ENCODE measurements at regions not wholly inside any gene's neighbourhood (a gene's known extent, or its start where the extent isn't known, plus 50 kb on each side); places are given as distances from the start of the nearest gene placed in this dataset.
"Not testable (repeated sequence)": the region's sequence is repeated elsewhere in the genome, so short reads cannot be mapped to it uniquely, and the experiment has no call there.

DNA sequence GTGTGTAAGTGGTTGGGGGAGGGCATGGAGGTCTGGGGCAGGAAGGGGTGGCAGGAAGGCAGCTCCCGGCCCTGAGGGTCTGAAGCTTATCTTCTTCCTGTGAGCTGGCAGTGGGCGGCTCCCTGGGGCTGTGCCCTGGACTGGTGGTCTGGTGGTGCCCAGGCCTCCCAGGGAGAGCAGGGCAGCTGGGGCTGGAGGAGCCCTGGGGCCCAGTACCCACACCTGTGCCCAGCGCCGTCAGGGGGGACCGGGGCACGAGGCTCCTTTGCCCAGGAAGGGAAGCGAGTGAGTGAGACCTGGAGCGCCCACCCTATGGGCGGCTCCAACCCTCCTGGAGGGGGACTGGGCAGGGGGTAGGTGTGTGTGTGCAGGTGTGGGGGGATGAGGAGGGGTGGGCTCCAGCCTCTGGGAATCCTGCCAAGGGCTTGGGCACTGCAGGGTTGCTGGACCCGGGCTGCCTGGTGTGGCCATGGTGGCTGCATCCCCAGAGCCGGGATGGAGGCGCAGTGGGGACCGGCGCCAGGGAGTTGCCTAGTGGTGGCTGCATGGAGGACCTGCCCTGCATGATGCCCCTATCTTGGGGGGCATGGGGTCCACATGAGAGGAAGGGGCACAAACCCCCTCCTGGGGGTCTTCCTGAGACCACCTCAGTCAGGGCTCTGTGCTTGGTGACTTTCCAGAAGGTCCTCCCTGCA is 353.6 kb downstream of the TMEM121 start:
- TF ChIP-seq, protein P1, sequence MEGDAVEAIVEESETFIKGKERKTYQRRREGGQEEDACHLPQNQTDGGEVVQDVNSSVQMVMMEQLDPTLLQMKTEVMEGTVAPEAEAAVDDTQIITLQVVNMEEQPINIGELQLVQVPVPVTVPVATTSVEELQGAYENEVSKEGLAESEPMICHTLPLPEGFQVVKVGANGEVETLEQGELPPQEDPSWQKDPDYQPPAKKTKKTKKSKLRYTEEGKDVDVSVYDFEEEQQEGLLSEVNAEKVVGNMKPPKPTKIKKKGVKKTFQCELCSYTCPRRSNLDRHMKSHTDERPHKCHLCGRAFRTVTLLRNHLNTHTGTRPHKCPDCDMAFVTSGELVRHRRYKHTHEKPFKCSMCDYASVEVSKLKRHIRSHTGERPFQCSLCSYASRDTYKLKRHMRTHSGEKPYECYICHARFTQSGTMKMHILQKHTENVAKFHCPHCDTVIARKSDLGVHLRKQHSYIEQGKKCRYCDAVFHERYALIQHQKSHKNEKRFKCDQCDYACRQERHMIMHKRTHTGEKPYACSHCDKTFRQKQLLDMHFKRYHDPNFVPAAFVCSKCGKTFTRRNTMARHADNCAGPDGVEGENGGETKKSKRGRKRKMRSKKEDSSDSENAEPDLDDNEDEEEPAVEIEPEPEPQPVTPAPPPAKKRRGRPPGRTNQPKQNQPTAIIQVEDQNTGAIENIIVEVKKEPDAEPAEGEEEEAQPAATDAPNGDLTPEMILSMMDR (IDR thresholded peaks at IDR 0.05): no peak
- DNase-seq: no peak
- no peaks in the 10 kb centered on the region for H3K27me3 Mint-ChIP-seq (ENCODE audit: insufficient read depth)
- no peaks in the 10 kb centered on the region for H3K4me1 Mint-ChIP-seq (ENCODE audit: low read depth)
- peaks cover 38% of the 10 kb centered on the region for H3K9me3 Mint-ChIP-seq
- H3K27ac Mint-ChIP-seq: no peak overlapping the region
- no peaks in the 10 kb centered on the region; the same call in 1 of the 2 replicates for H3K36me3 Mint-ChIP-seq (ENCODE audit: low read depth)
- no peak overlapping the region for H3K4me3 Mint-ChIP-seq

DNA sequence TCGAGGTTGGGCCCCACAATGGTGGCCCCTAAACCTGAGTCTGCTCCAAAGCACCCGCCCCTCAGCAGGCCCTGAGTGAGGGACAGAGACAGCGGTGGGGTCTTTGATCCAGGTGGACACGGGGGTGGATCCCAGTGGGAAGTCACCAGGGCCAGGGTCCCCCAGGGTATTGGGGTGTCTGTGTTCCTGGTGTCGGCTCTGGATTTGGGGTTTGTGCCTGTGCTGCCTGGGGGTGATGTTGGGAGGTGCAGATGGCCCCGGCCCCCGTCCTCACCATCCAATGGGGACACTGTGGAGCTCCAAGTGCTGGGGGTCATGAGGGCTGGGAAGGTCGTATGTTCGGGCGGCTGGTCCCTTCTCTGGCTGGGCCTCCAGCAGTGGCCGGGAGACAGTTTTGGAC is 354.2 kb downstream of the TMEM121 start:
- TF ChIP-seq, protein P1 (IDR thresholded peaks at IDR 0.05): no peak
- Mint-ChIP-seq H3K4me3 (no peak overlapping the region), H3K4me1 (ENCODE audit: low read depth) (no peaks in the 10 kb centered on the region), H3K9me3 (peaks cover 38% of the 10 kb centered on the region), H3K27ac (no peak overlapping the region), H3K27me3 (ENCODE audit: insufficient read depth) (no peaks in the 10 kb centered on the region), H3K36me3 (ENCODE audit: low read depth) (no peaks in the 10 kb centered on the region; the same call in 1 of the 2 replicates)
- DNase-seq: no peak

DNA sequence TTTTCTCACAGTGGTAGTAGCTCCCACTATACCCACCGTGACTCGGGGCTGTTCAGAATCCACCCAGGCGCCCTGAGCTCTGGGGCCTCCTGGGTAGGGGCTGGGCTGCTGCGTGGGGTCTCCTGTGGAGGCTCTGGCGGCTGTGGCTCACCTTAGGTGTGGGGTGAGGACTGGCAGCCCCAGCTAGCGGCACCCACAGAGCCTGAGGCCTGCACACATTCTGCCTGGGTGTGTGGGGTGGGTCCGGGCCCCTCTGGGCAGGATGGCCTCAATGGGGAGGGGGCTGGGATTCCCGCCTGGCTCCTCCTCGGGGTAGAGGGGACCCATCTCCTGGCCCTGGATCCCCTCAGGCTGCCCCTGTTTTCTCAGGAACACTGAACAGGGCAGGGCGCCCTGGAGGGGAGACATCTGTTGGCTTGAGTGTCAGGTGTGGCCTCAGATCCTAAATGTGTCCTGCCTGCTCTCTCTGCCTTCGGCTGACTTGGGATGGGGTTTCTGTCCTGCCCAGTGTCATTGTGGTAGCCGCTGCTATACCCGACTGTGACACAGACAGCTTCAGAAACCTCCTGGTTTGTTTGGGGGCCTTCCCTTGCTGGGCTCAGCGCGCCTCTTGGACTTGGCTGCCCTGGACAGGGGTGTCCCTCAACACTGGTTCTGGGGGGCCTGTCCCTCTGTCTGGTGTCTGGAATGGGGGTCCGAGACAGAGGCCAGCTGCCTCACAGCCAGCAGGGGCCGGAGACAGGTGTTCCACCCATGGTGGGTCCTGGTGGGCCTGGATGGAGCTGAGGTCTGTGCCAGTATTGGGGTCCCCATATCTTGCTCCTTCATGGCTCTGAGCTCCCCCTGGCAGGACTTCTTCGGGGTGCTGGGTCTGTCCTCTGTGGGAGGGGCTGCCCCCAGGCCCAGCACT is 354.9 kb downstream of the TMEM121 start:
- Mint-ChIP-seq H3K4me1 (ENCODE audit: low read depth) (no peaks in the 10 kb centered on the region), H3K36me3 (ENCODE audit: low read depth) (no peaks in the 10 kb centered on the region; the same call in 1 of the 2 replicates), H3K9me3 (peaks cover 33% of the 10 kb centered on the region), H3K27me3 (ENCODE audit: insufficient read depth) (no peaks in the 10 kb centered on the region), H3K27ac (no peak overlapping the region), H3K4me3 (no peak overlapping the region)
- DNase-seq: no peak
- TF ChIP-seq, protein P1 (IDR thresholded peaks at IDR 0.05): no peak

- H3K4me3 Mint-ChIP-seq; H3K4me1 Mint-ChIP-seq (ENCODE audit: low read depth); H3K36me3 Mint-ChIP-seq (ENCODE audit: low read depth); H3K27me3 Mint-ChIP-seq (ENCODE audit: insufficient read depth); H3K27ac Mint-ChIP-seq; DNase-seq: not testable (repeated sequence)
- peaks cover 31% of the 10 kb centered on the region for H3K9me3 Mint-ChIP-seq
Measured at GRCh38 chr14:105882011-105882410, 355.6 kb downstream of the TMEM121 start.

DNA sequence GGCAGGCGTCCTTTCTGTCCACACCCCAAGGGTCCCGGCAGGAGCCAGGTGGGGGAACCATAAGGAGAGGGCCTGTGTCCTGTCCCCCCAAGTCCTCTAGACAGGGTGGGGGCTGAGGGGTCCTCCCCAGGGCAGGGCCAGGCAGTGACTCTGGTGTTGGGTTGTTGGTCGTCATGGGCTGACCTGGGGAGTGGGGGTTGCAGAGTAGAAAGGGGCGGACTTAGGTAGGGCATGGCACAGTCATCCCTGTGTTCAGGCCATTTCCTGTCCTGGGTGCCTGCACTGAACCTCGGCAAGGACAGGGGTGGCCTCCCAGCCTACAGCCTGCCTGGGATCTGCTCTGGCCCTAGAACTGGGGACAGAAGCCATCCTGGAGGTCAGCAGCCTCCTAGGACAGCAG is 356.2 kb downstream of the TMEM121 start:
- no peak overlapping the region for H3K4me3 Mint-ChIP-seq
- TF ChIP-seq, protein P1 (IDR thresholded peaks at IDR 0.05): no peak
- no peak for DNase-seq
- no peaks in the 10 kb centered on the region for H3K4me1 Mint-ChIP-seq (ENCODE audit: low read depth)
- H3K36me3 Mint-ChIP-seq (ENCODE audit: low read depth): no peaks in the 10 kb centered on the region; the same call in 1 of the 2 replicates
- no peak overlapping the region for H3K27ac Mint-ChIP-seq
- no peaks in the 10 kb centered on the region for H3K27me3 Mint-ChIP-seq (ENCODE audit: insufficient read depth)
- H3K9me3 Mint-ChIP-seq: peaks cover 32% of the 10 kb centered on the region
